ENCODE measurements at regions not wholly inside any gene's neighbourhood (a gene's known extent, or its start where the extent isn't known, plus 50 kb on each side); places are given as distances from the start of the nearest gene placed in this dataset.

DNA sequence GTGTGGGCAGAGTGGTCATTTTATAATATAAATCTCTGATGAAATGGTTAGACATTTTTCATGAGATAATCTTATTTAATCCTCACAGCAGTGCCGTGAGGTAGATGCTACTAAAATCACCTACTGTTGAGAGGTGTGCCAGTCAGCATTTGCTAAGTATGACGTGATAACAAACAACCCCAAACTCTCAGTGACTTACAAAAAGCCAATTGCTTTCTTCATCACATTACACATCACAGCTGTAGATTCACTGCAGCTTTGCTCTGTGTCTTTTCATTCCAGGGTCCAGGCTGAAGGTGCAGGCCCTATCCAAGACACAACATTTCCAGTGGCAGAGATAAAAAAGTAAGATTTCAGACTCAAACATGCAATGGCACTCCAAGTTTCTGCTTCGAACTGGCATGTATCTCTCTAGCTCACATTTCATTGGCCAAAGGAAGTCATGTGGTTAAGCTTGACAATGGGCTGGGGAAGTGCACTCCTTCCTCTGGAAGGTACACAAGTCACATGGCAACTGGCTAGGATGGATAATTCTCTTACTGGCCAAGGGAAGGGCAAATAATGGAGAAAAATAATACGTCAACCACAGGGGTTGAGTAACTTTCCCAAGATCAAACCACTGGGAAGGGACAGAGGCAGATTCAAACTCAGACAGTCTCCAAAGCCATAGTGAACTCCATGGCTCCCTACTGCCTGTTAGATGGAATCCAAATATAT is 69.5 kb upstream of the EPB41L1 start:
- ChIA-PET CTCF (interaction anchor here (0.8 to 2.9 kb wide), 4 partner anchors 54 to 638 kb away, joined by 3 to 15 read pairs (median 6); partner anchors contain the start of gene SCAND1), POLR2A (no interaction called here)
- ATAC-seq (no peak), DNase-seq (ENCODE audit: low spot score) (no peak)
- H3K4me1 Mint-ChIP-seq = no peaks in the 10 kb centered on the region; the same call in 1 of the 2 replicates
- H3K9me3 Mint-ChIP-seq = peaks cover 14% of the 10 kb centered on the region
- no peak overlapping the region for H3K4me3 Mint-ChIP-seq
- peaks cover 4% of the 10 kb centered on the region for H3K36me3 Mint-ChIP-seq
- TF ChIP-seq, protein P1, sequence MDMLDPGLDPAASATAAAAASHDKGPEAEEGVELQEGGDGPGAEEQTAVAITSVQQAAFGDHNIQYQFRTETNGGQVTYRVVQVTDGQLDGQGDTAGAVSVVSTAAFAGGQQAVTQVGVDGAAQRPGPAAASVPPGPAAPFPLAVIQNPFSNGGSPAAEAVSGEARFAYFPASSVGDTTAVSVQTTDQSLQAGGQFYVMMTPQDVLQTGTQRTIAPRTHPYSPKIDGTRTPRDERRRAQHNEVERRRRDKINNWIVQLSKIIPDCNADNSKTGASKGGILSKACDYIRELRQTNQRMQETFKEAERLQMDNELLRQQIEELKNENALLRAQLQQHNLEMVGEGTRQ (CRISPR knock-in tag; IDR thresholded peaks at IDR 0.05) = no peak
- no peak for TF ChIP-seq PRDM15 (CRISPR knock-in tag; IDR thresholded peaks at IDR 0.05)
- no peak for TF ChIP-seq IRF1 (CRISPR knock-in tag; IDR thresholded peaks at IDR 0.05)
- no peak for TF ChIP-seq PRRX2 (CRISPR knock-in tag; IDR thresholded peaks at IDR 0.05)
- TF ChIP-seq, protein P2, sequence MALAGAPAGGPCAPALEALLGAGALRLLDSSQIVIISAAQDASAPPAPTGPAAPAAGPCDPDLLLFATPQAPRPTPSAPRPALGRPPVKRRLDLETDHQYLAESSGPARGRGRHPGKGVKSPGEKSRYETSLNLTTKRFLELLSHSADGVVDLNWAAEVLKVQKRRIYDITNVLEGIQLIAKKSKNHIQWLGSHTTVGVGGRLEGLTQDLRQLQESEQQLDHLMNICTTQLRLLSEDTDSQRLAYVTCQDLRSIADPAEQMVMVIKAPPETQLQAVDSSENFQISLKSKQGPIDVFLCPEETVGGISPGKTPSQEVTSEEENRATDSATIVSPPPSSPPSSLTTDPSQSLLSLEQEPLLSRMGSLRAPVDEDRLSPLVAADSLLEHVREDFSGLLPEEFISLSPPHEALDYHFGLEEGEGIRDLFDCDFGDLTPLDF (CRISPR knock-in tag; IDR thresholded peaks at IDR 0.05) = no peak
- no peak for TF ChIP-seq STAT6 (CRISPR knock-in tag; conservative IDR thresholded peaks at IDR 0.05; ENCODE audit: low read depth)
- TF ChIP-seq GRHL2 (CRISPR knock-in tag; IDR thresholded peaks at IDR 0.05; ENCODE audit: insufficient replicate concordance, severe bottlenecking) = no peak
- TF ChIP-seq, protein P3, sequence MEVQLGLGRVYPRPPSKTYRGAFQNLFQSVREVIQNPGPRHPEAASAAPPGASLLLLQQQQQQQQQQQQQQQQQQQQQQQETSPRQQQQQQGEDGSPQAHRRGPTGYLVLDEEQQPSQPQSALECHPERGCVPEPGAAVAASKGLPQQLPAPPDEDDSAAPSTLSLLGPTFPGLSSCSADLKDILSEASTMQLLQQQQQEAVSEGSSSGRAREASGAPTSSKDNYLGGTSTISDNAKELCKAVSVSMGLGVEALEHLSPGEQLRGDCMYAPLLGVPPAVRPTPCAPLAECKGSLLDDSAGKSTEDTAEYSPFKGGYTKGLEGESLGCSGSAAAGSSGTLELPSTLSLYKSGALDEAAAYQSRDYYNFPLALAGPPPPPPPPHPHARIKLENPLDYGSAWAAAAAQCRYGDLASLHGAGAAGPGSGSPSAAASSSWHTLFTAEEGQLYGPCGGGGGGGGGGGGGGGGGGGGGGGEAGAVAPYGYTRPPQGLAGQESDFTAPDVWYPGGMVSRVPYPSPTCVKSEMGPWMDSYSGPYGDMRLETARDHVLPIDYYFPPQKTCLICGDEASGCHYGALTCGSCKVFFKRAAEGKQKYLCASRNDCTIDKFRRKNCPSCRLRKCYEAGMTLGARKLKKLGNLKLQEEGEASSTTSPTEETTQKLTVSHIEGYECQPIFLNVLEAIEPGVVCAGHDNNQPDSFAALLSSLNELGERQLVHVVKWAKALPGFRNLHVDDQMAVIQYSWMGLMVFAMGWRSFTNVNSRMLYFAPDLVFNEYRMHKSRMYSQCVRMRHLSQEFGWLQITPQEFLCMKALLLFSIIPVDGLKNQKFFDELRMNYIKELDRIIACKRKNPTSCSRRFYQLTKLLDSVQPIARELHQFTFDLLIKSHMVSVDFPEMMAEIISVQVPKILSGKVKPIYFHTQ (CRISPR knock-in tag; IDR thresholded peaks at IDR 0.05) = no peak
- TF ChIP-seq TEAD4 (CRISPR knock-in tag; IDR thresholded peaks at IDR 0.05) = no peak
- TF ChIP-seq NR2C2 (CRISPR knock-in tag; IDR thresholded peaks at IDR 0.05) = no peak
- TF ChIP-seq TEAD1 (CRISPR knock-in tag; IDR thresholded peaks at IDR 0.05) = no peak
- TF ChIP-seq, protein P4, sequence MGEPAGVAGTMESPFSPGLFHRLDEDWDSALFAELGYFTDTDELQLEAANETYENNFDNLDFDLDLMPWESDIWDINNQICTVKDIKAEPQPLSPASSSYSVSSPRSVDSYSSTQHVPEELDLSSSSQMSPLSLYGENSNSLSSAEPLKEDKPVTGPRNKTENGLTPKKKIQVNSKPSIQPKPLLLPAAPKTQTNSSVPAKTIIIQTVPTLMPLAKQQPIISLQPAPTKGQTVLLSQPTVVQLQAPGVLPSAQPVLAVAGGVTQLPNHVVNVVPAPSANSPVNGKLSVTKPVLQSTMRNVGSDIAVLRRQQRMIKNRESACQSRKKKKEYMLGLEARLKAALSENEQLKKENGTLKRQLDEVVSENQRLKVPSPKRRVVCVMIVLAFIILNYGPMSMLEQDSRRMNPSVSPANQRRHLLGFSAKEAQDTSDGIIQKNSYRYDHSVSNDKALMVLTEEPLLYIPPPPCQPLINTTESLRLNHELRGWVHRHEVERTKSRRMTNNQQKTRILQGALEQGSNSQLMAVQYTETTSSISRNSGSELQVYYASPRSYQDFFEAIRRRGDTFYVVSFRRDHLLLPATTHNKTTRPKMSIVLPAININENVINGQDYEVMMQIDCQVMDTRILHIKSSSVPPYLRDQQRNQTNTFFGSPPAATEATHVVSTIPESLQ (CRISPR knock-in tag; IDR thresholded peaks at IDR 0.05) = no peak
- no peak for TF ChIP-seq NR1H2 (CRISPR knock-in tag; IDR thresholded peaks at IDR 0.05)
- TF ChIP-seq NFE2L1 (CRISPR knock-in tag; IDR thresholded peaks at IDR 0.05) = no peak
- no peak for TF ChIP-seq CREB1 (CRISPR knock-in tag; IDR thresholded peaks at IDR 0.05)
- no peak for TF ChIP-seq ZNF423 (CRISPR knock-in tag; IDR thresholded peaks at IDR 0.05)
- no peak for TF ChIP-seq PREB (CRISPR knock-in tag; IDR thresholded peaks at IDR 0.05; ENCODE audit: borderline replicate concordance)
- no peak for TF ChIP-seq SP1 (CRISPR knock-in tag; conservative IDR thresholded peaks at IDR 0.05)
- TF ChIP-seq MYBL2 (CRISPR knock-in tag; IDR thresholded peaks at IDR 0.05) = no peak
- H3K27ac Mint-ChIP-seq = no peak overlapping the region
- H3K27me3 Mint-ChIP-seq (ENCODE audit: low read depth) = peaks cover 25% of the 10 kb centered on the region

All from WTC11 (cell line).